HG03280 (cell line): ENCODE measurements at regions not wholly inside any gene's neighbourhood (a gene's known extent, or its start where the extent isn't known, plus 50 kb on each side); places are given as distances from the start of the nearest gene placed in this dataset.
"Not testable (repeated sequence)": the region's sequence is repeated elsewhere in the genome, so short reads cannot be mapped to it uniquely, and the experiment has no call there.

Experiments used
- ATAC-seq: cut with Tn5 transposase; IDR thresholded peaks from one replicate; pipeline ENCODE4 v1.9.1; 2021; ENCODE audit warnings: mild to moderate bottlenecking, moderate library complexity; ENCODE audit not compliant: unreplicated experiment

- not testable (repeated sequence) for ATAC-seq
These were observed 834.8 kb downstream of the C12orf50 start for GRCh38 chr12:87194389-87194788.

- no peak for ATAC-seq
These were observed 843.8 kb downstream of the C12orf50 start for GRCh38 chr12:87185367-87185766.

- ATAC-seq: no peak
These were observed 846.4 kb downstream of the C12orf50 start for GRCh38 chr12:87182696-87183233.

- ATAC-seq: no peak
These were observed 857.8 kb downstream of the C12orf50 start for GRCh38 chr12:87171356-87171755.

- ATAC-seq: no peak
These were observed 860.2 kb downstream of the C12orf50 start for GRCh38 chr12:87169010-87169409.

GRCh38 chr12:87165733-87166375, 863.3 kb downstream of the C12orf50 start:
- no peak for ATAC-seq

- ATAC-seq: no peak
These were observed 866.1 kb downstream of the C12orf50 start for GRCh38 chr12:87163122-87163521.

- no peak for ATAC-seq
These were observed 868.2 kb downstream of the C12orf50 start for GRCh38 chr12:87160848-87161601.

- no peak for ATAC-seq
These were observed 871.4 kb downstream of the C12orf50 start for GRCh38 chr12:87157791-87158190.

- ATAC-seq: no peak
These were observed 873.6 kb downstream of the C12orf50 start for GRCh38 chr12:87155621-87156020.

GRCh38 chr12:87152841-87153528, 876.2 kb downstream of the C12orf50 start:
- ATAC-seq: no peak

- no peak for ATAC-seq
These were observed 877.1 kb downstream of the C12orf50 start for GRCh38 chr12:87152075-87152474.

GRCh38 chr12:87150969-87151662, 878.1 kb downstream of the C12orf50 start:
- ATAC-seq: no peak

- no peak for ATAC-seq
These were observed 886.2 kb upstream of the MGAT4C start for GRCh38 chr12:87142342-87142741.

- no peak for ATAC-seq
These were observed 884.9 kb upstream of the MGAT4C start for GRCh38 chr12:87141091-87141490.

- no peak for ATAC-seq
These were observed 884.1 kb upstream of the MGAT4C start for GRCh38 chr12:87140262-87140661.

GRCh38 chr12:87137220-87137619, 881.0 kb upstream of the MGAT4C start:
- ATAC-seq: no peak

GRCh38 chr12:87136330-87136976, 880.3 kb upstream of the MGAT4C start:
- no peak for ATAC-seq

GRCh38 chr12:87127272-87127671, 871.1 kb upstream of the MGAT4C start:
- no peak for ATAC-seq

GRCh38 chr12:87121896-87122295, 865.7 kb upstream of the MGAT4C start:
- ATAC-seq: no peak

- no peak for ATAC-seq
These were observed 864.2 kb upstream of the MGAT4C start for GRCh38 chr12:87120440-87120839.
